Osteoblast (primary cell): ENCODE measurements at regions not wholly inside any gene's neighbourhood (a gene's known extent, or its start where the extent isn't known, plus 50 kb on each side); places are given as distances from the start of the nearest gene placed in this dataset.
"Not testable (repeated sequence)": the region's sequence is repeated elsewhere in the genome, so short reads cannot be mapped to it uniquely, and the experiment has no call there.

ENCODE experiments used
- DNase-seq: peaks from one replicate; pipeline ENCODE4 v3.0.0; 2011; ENCODE audit warnings: low spot score, mixed read lengths; ENCODE audit not compliant: insufficient read length; ENCODE audit errors: missing footprints
- H2AFZ ChIP-seq: 2 replicates; pipeline ENCODE4 v1.6.0; 2011; ENCODE audit warnings: mild to moderate bottlenecking, low read length
- H3K27ac ChIP-seq: 2 replicates; pipeline ENCODE4 v1.5.1; 2011; ENCODE audit warnings: mild to moderate bottlenecking, low read depth, low read length, moderate library complexity
- H3K27me3 ChIP-seq: 2 replicates; pipeline ENCODE4 v1.6.0; 2012; ENCODE audit warnings: mild to moderate bottlenecking, control low read depth, inconsistent platforms, low read length, moderate library complexity; ENCODE audit not compliant: insufficient read depth
- H3K36me3 ChIP-seq: 2 replicates; pipeline ENCODE4 v1.5.1; 2011; ENCODE audit warnings: mild to moderate bottlenecking, low read length, control low read depth, moderate library complexity; ENCODE audit not compliant: insufficient read depth
- H3K4me1 ChIP-seq: 2 replicates; pipeline ENCODE4 v1.5.1; 2011; ENCODE audit warnings: mild to moderate bottlenecking, low read length, control low read depth, moderate library complexity; ENCODE audit not compliant: insufficient read depth
- H3K4me2 ChIP-seq: 2 replicates; pipeline ENCODE4 v1.6.0; 2011; ENCODE audit warnings: mild to moderate bottlenecking, low read length; ENCODE audit not compliant: insufficient read depth
- H3K4me3 ChIP-seq: fragments of 200-600 bp; sonication (generic); 3 replicates; pipeline ENCODE4 v1.5.1; 2012; ENCODE audit warnings: mild to moderate bottlenecking, low read length, inconsistent platforms; ENCODE audit not compliant: insufficient read depth
- H3K79me2 ChIP-seq: 2 replicates; pipeline ENCODE4 v1.6.0; 2012; ENCODE audit warnings: mild to moderate bottlenecking, low read length, control low read depth, inconsistent platforms; ENCODE audit not compliant: insufficient read depth
- H3K9me3 ChIP-seq: 2 replicates; pipeline ENCODE4 v1.5.1; 2011; ENCODE audit warnings: low read depth, low read length, control low read depth
- H4K20me1 ChIP-seq: 2 replicates; pipeline ENCODE4 v1.6.0; 2012; ENCODE audit warnings: mild to moderate bottlenecking, low read length, control low read depth; ENCODE audit not compliant: insufficient read depth
- CTCF ChIP-seq: IDR thresholded peaks from 2 replicates; pipeline ENCODE4 v1.5.1; 2011; ENCODE audit warnings: mild to moderate bottlenecking, low read depth, low read length, moderate library complexity; ENCODE audit errors: extremely low read depth

- no peaks in the 10 kb centered on the region for H3K79me2 ChIP-seq
- no peaks in the 10 kb centered on the region for H3K4me1 ChIP-seq
Observed at GRCh38 chrX:125219852-125220251, 99.8 kb upstream of the TEX13C start.

GRCh38 chrX:125236955-125237354 is 82.7 kb upstream of the TEX13C start:
- Histone ChIP-seq H3K9me3 (no peaks in the 10 kb centered on the region), H3K4me1 (no peaks in the 10 kb centered on the region), H3K27ac (no peak overlapping the region), H3K79me2 (no peaks in the 10 kb centered on the region), H3K4me2 (no peak overlapping the region), H2AFZ (no peak overlapping the region), H3K4me3 (no peak overlapping the region), H3K36me3 (no peaks in the 10 kb centered on the region), H3K27me3 (no peaks in the 10 kb centered on the region), H4K20me1 (no peaks in the 10 kb centered on the region)
- DNase-seq = no peak
- no peak for TF ChIP-seq CTCF

More at GRCh38 chrX:125219852-125220251, 99.8 kb upstream of the TEX13C start:
- no peak for TF ChIP-seq CTCF
- Histone ChIP-seq H2AFZ (no peak overlapping the region), H3K27me3 (no peaks in the 10 kb centered on the region), H4K20me1 (no peaks in the 10 kb centered on the region), H3K27ac (no peak overlapping the region), H3K9me3 (no peaks in the 10 kb centered on the region), H3K4me3 (no peak overlapping the region), H3K36me3 (no peaks in the 10 kb centered on the region), H3K4me2 (no peak overlapping the region)
- DNase-seq = no peak

- Histone ChIP-seq H3K9me3 (no peaks in the 10 kb centered on the region), H3K4me3 (no peak overlapping the region), H3K4me1 (no peaks in the 10 kb centered on the region), H3K27me3 (no peaks in the 10 kb centered on the region), H4K20me1 (no peaks in the 10 kb centered on the region), H3K79me2 (no peaks in the 10 kb centered on the region), H2AFZ (no peak overlapping the region), H3K27ac (no peak overlapping the region), H3K36me3 (no peaks in the 10 kb centered on the region), H3K4me2 (no peak overlapping the region)
- no peak for TF ChIP-seq CTCF
- no peak for DNase-seq
Observed at GRCh38 chrX:125248931-125249330, 70.7 kb upstream of the TEX13C start.

GRCh38 chrX:125255759-125256158 is 63.9 kb upstream of the TEX13C start:
- H3K9me3 ChIP-seq, H3K4me3 ChIP-seq, H3K4me1 ChIP-seq, H4K20me1 ChIP-seq, H3K27ac ChIP-seq, DNase-seq, H3K4me2 ChIP-seq, H2AFZ ChIP-seq, H3K27me3 ChIP-seq, H3K36me3 ChIP-seq, H3K79me2 ChIP-seq: not testable (repeated sequence)
